ENCODE measurements at regions not wholly inside any gene's neighbourhood (a gene's known extent, or its start where the extent isn't known, plus 50 kb on each side); places are given as distances from the start of the nearest gene placed in this dataset.

GRCh38 chr9:108291586-108291932, 564.2 kb downstream of the ACTL7B start:
- H3K36me3 ChIP-seq (ENCODE audit: control insufficient read depth, insufficient read depth, low read length), result no peaks in the 10 kb centered on the region
- TF ChIP-seq CTCF (IDR thresholded peaks at IDR 0.05; ENCODE audit: insufficient read depth, low read length, severe bottlenecking), result no peak
- no peak overlapping the region for H3K4me3 ChIP-seq (ENCODE audit: low read depth, low read length)
- no peak for DNase-seq (ENCODE audit: low read depth)
- FAIRE-seq, result no peak
- no peaks in the 10 kb centered on the region for H3K27me3 ChIP-seq (ENCODE audit: control insufficient read depth, insufficient read depth, low read length)

DNA sequence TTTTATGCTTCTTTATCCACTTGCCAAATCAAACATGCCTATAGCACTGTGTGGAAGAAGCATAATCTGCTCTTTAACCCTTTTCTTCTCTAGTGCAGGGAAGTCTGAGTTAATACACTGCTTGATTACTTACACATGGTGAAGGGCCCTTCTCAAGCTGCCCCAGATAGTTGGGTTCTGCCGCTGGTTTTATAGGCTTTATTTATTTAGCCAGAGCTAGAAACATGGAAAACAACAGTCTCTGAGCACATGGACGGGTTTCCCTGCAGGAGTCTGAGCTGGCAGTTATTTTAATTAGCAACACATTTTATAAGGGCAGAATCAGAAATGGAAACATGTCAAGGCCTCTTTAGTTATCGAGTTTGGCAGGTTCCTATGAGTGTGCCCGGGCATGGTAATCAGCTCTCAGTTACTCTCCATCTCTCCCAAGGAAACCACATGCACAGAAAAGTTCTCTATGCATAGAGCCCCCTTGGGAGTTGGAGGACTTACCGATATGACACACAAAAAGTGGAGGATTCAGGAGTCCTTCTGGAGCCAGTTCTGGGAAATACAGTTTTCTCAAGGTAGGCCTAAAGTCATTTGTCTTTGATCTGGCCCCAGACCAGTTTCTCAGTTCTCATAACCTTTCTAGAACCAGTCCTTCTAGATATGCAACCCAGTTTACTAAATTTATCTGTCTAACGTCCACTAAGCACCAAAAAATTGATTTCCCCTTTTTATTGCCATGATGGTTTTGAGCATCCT, 564.8 kb downstream of the ACTL7B start:
- FAIRE-seq (no peak), DNase-seq (ENCODE audit: low read depth) (peak; percentile 50)
- TF ChIP-seq CTCF (IDR thresholded peaks at IDR 0.05; ENCODE audit: insufficient read depth, low read length, severe bottlenecking), result no peak
- no peak overlapping the region for H3K4me3 ChIP-seq (ENCODE audit: low read depth, low read length)
- H3K36me3 ChIP-seq (ENCODE audit: control insufficient read depth, insufficient read depth, low read length), result no peaks in the 10 kb centered on the region
- H3K27me3 ChIP-seq (ENCODE audit: control insufficient read depth, insufficient read depth, low read length), result no peaks in the 10 kb centered on the region

DNA sequence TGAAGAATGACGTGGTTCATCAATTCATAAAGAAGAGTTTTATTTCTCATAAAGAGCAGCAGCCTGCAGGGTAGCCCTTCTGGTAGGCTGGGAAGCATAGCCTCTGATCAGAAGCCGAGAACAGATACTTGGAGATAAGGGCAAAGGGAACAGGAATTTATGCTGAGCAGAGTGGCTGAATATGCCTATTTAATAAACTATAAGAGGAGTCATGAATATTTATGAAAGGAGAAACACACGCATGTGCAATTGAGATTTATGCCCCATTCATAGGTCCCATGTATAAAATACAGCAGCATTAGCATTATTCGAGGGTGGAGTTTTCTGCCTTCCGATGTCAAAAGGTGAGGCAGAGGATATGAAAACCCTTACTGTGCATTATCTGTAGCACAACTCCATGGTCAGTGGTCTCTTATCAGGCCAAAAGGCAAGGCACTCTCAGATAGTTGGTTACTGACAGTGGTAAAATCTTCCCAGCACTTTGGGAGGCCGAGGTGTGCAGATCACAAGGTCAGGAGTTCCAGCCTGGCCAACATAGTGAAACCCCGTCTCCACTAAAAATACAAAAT, 569.1 kb downstream of the ACTL7B start:
- no peak for TF ChIP-seq CTCF (IDR thresholded peaks at IDR 0.05; ENCODE audit: insufficient read depth, low read length, severe bottlenecking)
- DNase-seq (ENCODE audit: low read depth) (no peak), FAIRE-seq (no peak)
- no peaks in the 10 kb centered on the region for H3K27me3 ChIP-seq (ENCODE audit: control insufficient read depth, insufficient read depth, low read length)
- no peaks in the 10 kb centered on the region for H3K36me3 ChIP-seq (ENCODE audit: control insufficient read depth, insufficient read depth, low read length)
- H3K4me3 ChIP-seq (ENCODE audit: low read depth, low read length), result no peak overlapping the region

- no peaks in the 10 kb centered on the region for H3K36me3 ChIP-seq (ENCODE audit: control insufficient read depth, insufficient read depth, low read length)
- DNase-seq (ENCODE audit: low read depth) (no peak), FAIRE-seq (peak; percentile 81)
- H3K4me3 ChIP-seq (ENCODE audit: low read depth, low read length), result no peak overlapping the region
- TF ChIP-seq CTCF (IDR thresholded peaks at IDR 0.05; ENCODE audit: insufficient read depth, low read length, severe bottlenecking), result no peak
- no peaks in the 10 kb centered on the region for H3K27me3 ChIP-seq (ENCODE audit: control insufficient read depth, insufficient read depth, low read length)
These were observed 572.1 kb downstream of the ACTL7B start for GRCh38 chr9:108283696-108284095.

GRCh38 chr9:108282872-108283271, 572.9 kb downstream of the ACTL7B start:
- Histone ChIP-seq H3K27me3 (ENCODE audit: control insufficient read depth, insufficient read depth, low read length) (no peaks in the 10 kb centered on the region), H3K4me3 (ENCODE audit: low read depth, low read length) (no peak overlapping the region), H3K36me3 (ENCODE audit: control insufficient read depth, insufficient read depth, low read length) (no peaks in the 10 kb centered on the region)
- no peak for DNase-seq (ENCODE audit: low read depth)
- TF ChIP-seq CTCF (IDR thresholded peaks at IDR 0.05; ENCODE audit: insufficient read depth, low read length, severe bottlenecking), result peak; percentile 32
- no peak for FAIRE-seq

- DNase-seq (ENCODE audit: low read depth) (peak; percentile 49), FAIRE-seq (no peak)
- no peak for TF ChIP-seq CTCF (IDR thresholded peaks at IDR 0.05; ENCODE audit: insufficient read depth, low read length, severe bottlenecking)
- no peaks in the 10 kb centered on the region for H3K27me3 ChIP-seq (ENCODE audit: control insufficient read depth, insufficient read depth, low read length)
- H3K36me3 ChIP-seq (ENCODE audit: control insufficient read depth, insufficient read depth, low read length), result no peaks in the 10 kb centered on the region
- no peak overlapping the region for H3K4me3 ChIP-seq (ENCODE audit: low read depth, low read length)
These were observed 574.1 kb downstream of the ACTL7B start for GRCh38 chr9:108281696-108282095.

Measured in bronchial epithelial cell (primary cell).